ENCODE measurements at regions not wholly inside any gene's neighbourhood (a gene's known extent, or its start where the extent isn't known, plus 50 kb on each side); places are given as distances from the start of the nearest gene placed in this dataset.
"Not testable (repeated sequence)": the region's sequence is repeated elsewhere in the genome, so short reads cannot be mapped to it uniquely, and the experiment has no call there.

GRCh38 chr21:35450830-35451229 is 401.7 kb upstream of the RUNX1 start:
- Mint-ChIP-seq H3K9me3 (peaks cover 13% of the 10 kb centered on the region), H3K27ac (no peak overlapping the region), H3K27me3 (peaks cover 2% of the 10 kb centered on the region), H3K4me1 (peaks cover 3% of the 10 kb centered on the region), H3K4me3 (no peak overlapping the region), H3K36me3 (peaks cover 17% of the 10 kb centered on the region)
- DNase-seq (ENCODE audit: low spot score in 2 of 2): no peak
- no peak for ATAC-seq (ENCODE audit: low read depth)

DNA sequence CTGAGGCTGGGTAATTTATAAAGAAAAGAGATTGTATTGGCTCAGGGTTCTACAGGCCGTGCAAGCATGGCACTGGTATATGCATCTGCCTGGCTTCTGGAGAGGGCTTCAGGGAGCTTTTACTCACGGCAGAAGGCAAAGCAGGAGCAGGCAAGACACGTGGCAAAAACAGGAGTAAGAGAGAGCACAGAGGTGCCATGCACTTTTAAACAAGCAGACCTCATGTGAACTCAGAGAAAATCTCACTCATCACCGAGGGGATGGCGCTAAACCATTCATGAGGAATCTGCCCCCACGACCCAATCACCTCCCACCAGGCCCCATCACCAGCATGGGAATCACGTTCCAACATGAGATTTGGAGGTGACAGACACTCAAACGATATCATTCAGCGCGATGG is 400.7 kb upstream of the RUNX1 start:
- H3K9me3 Mint-ChIP-seq: peaks cover 13% of the 10 kb centered on the region

DNA sequence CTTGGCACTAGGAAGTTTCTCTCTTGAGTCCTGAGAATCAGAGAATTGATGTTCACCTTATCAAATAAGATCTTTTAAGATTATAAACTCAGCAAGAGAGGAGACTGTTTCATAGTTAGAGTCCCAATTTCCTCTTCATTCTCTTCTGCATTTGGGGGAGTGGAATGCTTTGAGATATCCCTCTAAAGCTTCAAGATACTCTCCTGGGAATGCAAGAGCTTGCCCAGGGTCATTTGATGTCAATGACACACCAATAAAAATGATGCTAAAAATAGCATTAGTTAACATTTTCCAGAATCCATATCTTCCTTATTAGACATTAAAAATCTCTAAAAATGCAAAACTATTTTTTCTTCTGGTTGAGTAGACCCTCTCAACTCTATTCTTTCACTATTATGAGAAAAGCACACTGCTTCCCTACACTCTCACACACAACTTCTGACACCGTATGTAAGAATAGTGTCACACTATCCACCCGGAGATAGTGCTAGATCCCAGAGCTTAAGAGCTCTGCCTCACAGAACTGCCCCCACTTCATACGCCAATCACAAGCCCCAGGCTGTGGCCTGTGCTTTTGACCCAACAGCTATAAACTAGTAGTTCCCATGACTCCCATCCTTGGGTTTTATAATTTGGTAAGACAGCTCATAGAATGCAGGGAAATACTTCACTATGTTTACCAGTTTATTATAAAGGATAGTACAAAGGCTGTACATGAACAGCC is 399.9 kb upstream of the RUNX1 start:
- peaks cover 2% of the 10 kb centered on the region for H3K27me3 Mint-ChIP-seq
- ATAC-seq (ENCODE audit: low read depth) (no peak), DNase-seq (ENCODE audit: low spot score in 2 of 2) (no peak)
- H3K27ac Mint-ChIP-seq: no peak overlapping the region
- H3K9me3 Mint-ChIP-seq: peaks cover 13% of the 10 kb centered on the region
- H3K4me3 Mint-ChIP-seq: no peak overlapping the region
- H3K36me3 Mint-ChIP-seq: peaks cover 17% of the 10 kb centered on the region
- peaks cover 3% of the 10 kb centered on the region for H3K4me1 Mint-ChIP-seq

More for the DNA sequence above, 400.7 kb upstream of the RUNX1 start:
- Mint-ChIP-seq H3K4me3 (no peak overlapping the region), H3K27me3 (peaks cover 2% of the 10 kb centered on the region), H3K4me1 (peaks cover 3% of the 10 kb centered on the region), H3K27ac (no peak overlapping the region), H3K36me3 (peaks cover 17% of the 10 kb centered on the region)
- ATAC-seq (ENCODE audit: low read depth) (no peak), DNase-seq (ENCODE audit: low spot score in 2 of 2) (no peak)

GRCh38 chr21:35444391-35444790 is 395.3 kb upstream of the RUNX1 start:
- ATAC-seq (ENCODE audit: low read depth) (no peak), DNase-seq (ENCODE audit: low spot score in 2 of 2) (no peak)
- Mint-ChIP-seq H3K4me1 (peaks cover 10% of the 10 kb centered on the region), H3K27ac (no peak overlapping the region), H3K4me3 (no peak overlapping the region), H3K9me3 (no peaks in the 10 kb centered on the region), H3K36me3 (no peaks in the 10 kb centered on the region), H3K27me3 (no peaks in the 10 kb centered on the region)

DNA sequence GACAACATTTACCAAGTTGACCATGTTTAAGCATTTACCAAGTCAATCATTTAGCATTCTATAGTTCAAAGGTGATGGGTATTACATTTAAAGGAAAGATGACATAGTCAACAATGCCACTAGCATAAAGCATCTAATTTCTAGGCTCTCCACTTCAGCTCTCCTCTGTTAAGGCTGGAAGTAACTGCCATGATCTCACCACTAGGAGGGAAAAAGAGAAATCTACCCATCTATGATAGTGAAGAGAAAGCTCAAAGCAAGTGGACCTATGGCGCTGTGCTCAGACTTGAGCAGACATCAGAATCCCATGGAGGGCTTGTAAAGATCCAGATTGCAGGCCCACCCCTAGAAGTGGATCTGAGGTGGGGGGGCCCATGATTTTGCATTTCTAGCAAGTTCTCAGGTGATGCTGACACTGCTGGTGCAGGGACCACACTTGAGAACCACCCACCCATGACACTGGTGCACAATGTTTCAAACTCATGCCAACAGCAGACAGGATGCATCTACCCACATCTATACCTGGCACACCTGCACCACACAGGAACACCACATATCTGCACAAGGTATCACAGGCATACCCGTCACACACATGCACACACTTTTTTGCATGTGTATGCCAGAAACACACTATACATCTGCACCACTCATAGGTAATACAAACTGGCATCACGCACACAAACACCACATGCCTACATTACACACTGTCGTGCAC is 392.9 kb upstream of the RUNX1 start:
- H3K4me1 Mint-ChIP-seq: peaks cover 22% of the 10 kb centered on the region
- H3K9me3 Mint-ChIP-seq: no peaks in the 10 kb centered on the region
- no peaks in the 10 kb centered on the region for H3K27me3 Mint-ChIP-seq
- H3K4me3 Mint-ChIP-seq: no peak overlapping the region
- no peak for DNase-seq (ENCODE audit: low spot score in 2 of 2)
- no peak overlapping the region for H3K27ac Mint-ChIP-seq
- H3K36me3 Mint-ChIP-seq: no peaks in the 10 kb centered on the region
- no peak for ATAC-seq (ENCODE audit: low read depth)

DNA sequence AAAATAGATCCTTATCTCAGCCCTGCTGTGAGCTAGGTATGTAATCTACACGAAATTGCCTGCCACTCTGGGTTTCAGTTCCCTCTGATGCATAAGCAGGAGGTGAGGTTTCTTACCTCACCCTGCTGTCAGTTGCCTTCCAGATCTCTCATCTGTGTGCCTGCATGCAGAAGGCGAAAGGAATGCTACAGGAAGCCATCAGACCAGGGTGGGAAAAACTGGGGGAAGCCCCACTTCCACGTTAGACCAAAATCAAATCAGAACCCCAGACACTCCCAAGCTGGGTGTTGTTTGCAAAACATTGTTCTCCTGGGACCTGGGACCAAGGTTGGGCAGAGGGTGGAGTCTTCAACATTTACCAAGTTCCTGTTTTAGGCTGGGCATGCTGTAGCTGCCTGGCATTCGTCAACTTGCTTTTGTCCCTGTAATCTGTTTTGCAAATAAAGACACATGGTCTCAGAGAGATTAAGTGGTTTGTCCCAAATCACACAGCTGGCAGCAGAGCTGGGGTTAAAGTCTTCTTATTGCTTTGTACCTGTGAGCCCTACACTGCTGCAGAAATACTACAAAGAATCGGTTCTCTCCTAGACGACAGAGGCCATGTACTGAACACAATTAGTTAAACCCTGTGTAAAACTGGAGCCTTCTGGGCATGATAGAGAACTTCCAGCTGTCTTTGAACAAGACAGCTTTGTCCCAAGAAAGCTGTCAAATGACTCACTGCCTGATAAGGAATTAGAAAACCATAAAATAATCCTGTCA is 389.7 kb upstream of the RUNX1 start:
- peak overlapping the region; percentile 81 for H3K4me3 Mint-ChIP-seq
- H3K9me3 Mint-ChIP-seq: peaks cover 5% of the 10 kb centered on the region
- H3K4me1 Mint-ChIP-seq: peaks cover 22% of the 10 kb centered on the region
- DNase-seq (ENCODE audit: low spot score in 2 of 2): peak; percentile 46 to 50
- peak; percentile 97 for ATAC-seq (ENCODE audit: low read depth)
- H3K27me3 Mint-ChIP-seq: no peaks in the 10 kb centered on the region
- H3K36me3 Mint-ChIP-seq: peaks cover 3% of the 10 kb centered on the region
- peak overlapping the region; percentile 77 for H3K27ac Mint-ChIP-seq

GRCh38 chr21:35437941-35438340 is 388.8 kb upstream of the RUNX1 start:
- H3K4me1 Mint-ChIP-seq: peaks cover 22% of the 10 kb centered on the region
- H3K9me3 Mint-ChIP-seq: peaks cover 5% of the 10 kb centered on the region
- H3K4me3 Mint-ChIP-seq: peak overlapping the region; percentile 81
- DNase-seq (ENCODE audit: low spot score in 2 of 2) (no peak), ATAC-seq (ENCODE audit: low read depth) (no peak)
- H3K27ac Mint-ChIP-seq: peak overlapping the region; percentile 77
- peaks cover 7% of the 10 kb centered on the region for H3K36me3 Mint-ChIP-seq
- no peaks in the 10 kb centered on the region for H3K27me3 Mint-ChIP-seq

GRCh38 chr21:35436899-35437298 is 387.8 kb upstream of the RUNX1 start:
- H3K4me3 Mint-ChIP-seq: no peak overlapping the region
- ATAC-seq (ENCODE audit: low read depth) (no peak), DNase-seq (ENCODE audit: low spot score in 2 of 2) (no peak)
- H3K4me1 Mint-ChIP-seq: peaks cover 17% of the 10 kb centered on the region
- peaks cover 12% of the 10 kb centered on the region for H3K36me3 Mint-ChIP-seq
- H3K9me3 Mint-ChIP-seq: peaks cover 8% of the 10 kb centered on the region
- no peaks in the 10 kb centered on the region for H3K27me3 Mint-ChIP-seq
- no peak overlapping the region for H3K27ac Mint-ChIP-seq

GRCh38 chr21:35432601-35433000 is 383.5 kb upstream of the RUNX1 start:
- not testable (repeated sequence) for H3K27me3 Mint-ChIP-seq; H3K9me3 Mint-ChIP-seq; H3K4me1 Mint-ChIP-seq; H3K27ac Mint-ChIP-seq; DNase-seq (ENCODE audit: low spot score in 2 of 2); ATAC-seq (ENCODE audit: low read depth); H3K4me3 Mint-ChIP-seq
- peaks cover 12% of the 10 kb centered on the region for H3K36me3 Mint-ChIP-seq

DNA sequence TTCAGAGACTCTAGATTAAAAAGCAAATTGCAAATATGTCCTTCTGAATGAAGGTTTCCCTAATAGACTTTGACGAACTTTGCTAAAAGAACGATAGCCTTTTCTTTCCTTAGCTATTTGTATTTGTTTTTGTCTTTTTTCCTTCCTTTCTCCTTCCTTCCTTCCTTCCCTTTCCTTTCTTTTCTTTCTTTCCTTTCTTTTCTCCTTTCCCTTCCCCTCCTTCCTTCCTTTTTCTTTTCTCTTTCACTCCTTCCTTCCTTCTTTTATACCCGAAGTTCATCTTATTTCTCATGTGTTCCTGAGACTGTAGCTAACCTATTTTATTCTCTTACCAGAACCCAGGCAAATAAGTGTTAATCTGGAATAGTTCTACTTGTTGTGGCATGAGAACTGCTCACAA is 381.2 kb upstream of the RUNX1 start:
- no peak overlapping the region for H3K4me3 Mint-ChIP-seq
- H3K9me3 Mint-ChIP-seq: peaks cover 10% of the 10 kb centered on the region
- ATAC-seq (ENCODE audit: low read depth): no peak
- no peak overlapping the region for H3K27ac Mint-ChIP-seq
- DNase-seq (ENCODE audit: low spot score in 2 of 2): no peak
- no peaks in the 10 kb centered on the region for H3K4me1 Mint-ChIP-seq
- peaks cover 8% of the 10 kb centered on the region for H3K27me3 Mint-ChIP-seq
- peaks cover 12% of the 10 kb centered on the region for H3K36me3 Mint-ChIP-seq

GRCh38 chr21:35428937-35429336 is 379.8 kb upstream of the RUNX1 start:
- H3K4me3 Mint-ChIP-seq: no peak overlapping the region
- no peak for DNase-seq (ENCODE audit: low spot score in 2 of 2)
- ATAC-seq (ENCODE audit: low read depth): no peak
- H3K27ac Mint-ChIP-seq: no peak overlapping the region
- peaks cover 8% of the 10 kb centered on the region for H3K27me3 Mint-ChIP-seq
- no peaks in the 10 kb centered on the region for H3K4me1 Mint-ChIP-seq
- peaks cover 4% of the 10 kb centered on the region for H3K9me3 Mint-ChIP-seq
- H3K36me3 Mint-ChIP-seq: peaks cover 10% of the 10 kb centered on the region

DNA sequence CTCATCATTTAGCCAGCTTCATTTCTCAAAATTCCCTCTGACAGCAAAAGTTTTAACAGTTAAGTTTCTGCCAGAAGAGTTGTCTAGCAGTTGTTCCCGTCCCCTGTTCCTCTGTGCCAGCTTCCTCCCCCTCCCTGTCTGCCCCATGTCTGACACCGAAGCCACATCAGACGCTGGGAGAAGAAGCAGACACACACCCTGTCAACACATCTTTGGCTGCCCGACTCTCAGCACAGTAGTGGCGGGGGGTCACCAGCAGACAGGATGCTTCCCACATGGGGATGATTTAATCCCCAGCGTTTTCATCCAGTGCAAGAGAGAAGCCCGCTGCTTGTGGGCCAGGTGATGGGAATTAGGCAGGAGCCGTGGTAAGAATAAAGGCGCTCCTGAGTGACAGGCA is 379.4 kb upstream of the RUNX1 start:
- Mint-ChIP-seq H3K4me1 (no peaks in the 10 kb centered on the region), H3K27me3 (peaks cover 8% of the 10 kb centered on the region), H3K4me3 (no peak overlapping the region), H3K36me3 (peaks cover 9% of the 10 kb centered on the region), H3K9me3 (peaks cover 4% of the 10 kb centered on the region), H3K27ac (no peak overlapping the region)
- no peak for ATAC-seq (ENCODE audit: low read depth)
- DNase-seq (ENCODE audit: low spot score in 2 of 2): no peak

GRCh38 chr21:35428001-35428320 is 378.9 kb upstream of the RUNX1 start:
- Mint-ChIP-seq H3K4me3 (no peak overlapping the region), H3K4me1 (no peaks in the 10 kb centered on the region), H3K9me3 (peaks cover 4% of the 10 kb centered on the region), H3K36me3 (peaks cover 6% of the 10 kb centered on the region), H3K27me3 (peaks cover 8% of the 10 kb centered on the region), H3K27ac (no peak overlapping the region)
- DNase-seq (ENCODE audit: low spot score in 2 of 2) (no peak), ATAC-seq (ENCODE audit: low read depth) (no peak)

DNA sequence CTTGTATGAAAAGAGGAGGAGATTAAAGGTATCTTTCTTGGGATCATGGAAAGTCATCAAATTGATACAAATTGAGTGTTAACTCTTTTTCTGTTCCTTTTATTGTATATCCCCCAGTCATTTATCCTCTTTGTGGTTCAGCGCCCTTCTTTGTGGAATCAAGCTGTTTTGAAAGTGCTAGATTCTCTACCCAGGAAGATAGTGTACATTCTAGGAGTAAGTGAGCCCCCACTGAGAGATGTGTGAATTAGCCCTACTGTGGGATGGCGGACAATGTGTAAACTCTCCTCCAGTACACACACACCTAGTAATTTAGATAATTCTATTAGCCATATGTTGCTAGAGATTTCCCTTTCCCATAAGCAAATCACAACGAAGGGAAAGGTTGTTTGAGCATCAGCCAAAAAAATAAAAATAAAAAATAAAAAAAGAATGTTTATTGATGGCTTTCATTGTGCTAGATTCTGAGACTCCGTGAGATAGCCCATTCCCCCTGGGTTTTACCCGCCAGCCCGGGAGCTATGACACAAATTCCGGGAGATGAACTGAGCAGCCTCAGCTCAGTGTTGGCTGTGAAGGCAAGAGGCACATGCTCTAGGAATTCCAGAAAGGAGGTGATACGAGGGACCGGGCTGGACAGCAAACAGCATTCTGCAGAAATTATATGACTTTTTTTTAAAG is 378.4 kb upstream of the RUNX1 start:
- DNase-seq (ENCODE audit: low spot score in 2 of 2): no peak
- H3K9me3 Mint-ChIP-seq: peaks cover 6% of the 10 kb centered on the region
- H3K27ac Mint-ChIP-seq: no peak overlapping the region
- no peaks in the 10 kb centered on the region for H3K4me1 Mint-ChIP-seq
- H3K36me3 Mint-ChIP-seq: peaks cover 3% of the 10 kb centered on the region
- no peak for ATAC-seq (ENCODE audit: low read depth)
- H3K27me3 Mint-ChIP-seq: peaks cover 12% of the 10 kb centered on the region
- no peak overlapping the region for H3K4me3 Mint-ChIP-seq

Data from memory B cell (primary cell).